Stimulated activated CD8-positive, alpha-beta memory T cell treated with anti-CD3 and anti-CD28 coated beads, Interleukin-12 subunit alpha, Interleukin-12 subunit beta, amount 100 ng/mL, for 1 hour (primary cell): ENCODE measurements at regions not wholly inside any gene's neighbourhood (a gene's known extent, or its start where the extent isn't known, plus 50 kb on each side); places are given as distances from the start of the nearest gene placed in this dataset.
"Not testable (repeated sequence)": the region's sequence is repeated elsewhere in the genome, so short reads cannot be mapped to it uniquely, and the experiment has no call there.

ENCODE experiments used
- DNase-seq: peaks from one replicate; pipeline ENCODE4 v3.0.0-alpha.2; 2020; ENCODE audit warnings: low read depth

- DNase-seq = no peak
These were observed 376.7 kb downstream of the GLRX3 start for GRCh38 chr10:130512936-130513335.

GRCh38 chr10:130513686-130514476, 377.7 kb downstream of the GLRX3 start:
- no peak for DNase-seq

GRCh38 chr10:130515670-130516069, 379.5 kb downstream of the GLRX3 start:
- no peak for DNase-seq

- no peak for DNase-seq
These were observed 380.0 kb downstream of the GLRX3 start for GRCh38 chr10:130516141-130516735.

GRCh38 chr10:130518921-130519320, 382.7 kb downstream of the GLRX3 start:
- not testable (repeated sequence) for DNase-seq

- DNase-seq = no peak
These were observed 383.6 kb downstream of the GLRX3 start for GRCh38 chr10:130519791-130520190.

GRCh38 chr10:130531312-130531711, 395.1 kb downstream of the GLRX3 start:
- no peak for DNase-seq

GRCh38 chr10:130541090-130541489, 404.9 kb downstream of the GLRX3 start:
- DNase-seq = no peak

- DNase-seq = no peak
These were observed 406.6 kb downstream of the GLRX3 start for GRCh38 chr10:130542761-130543160.

- DNase-seq = no peak
These were observed 407.6 kb downstream of the GLRX3 start for GRCh38 chr10:130543794-130544193.

- no peak for DNase-seq
These were observed 408.9 kb downstream of the GLRX3 start for GRCh38 chr10:130545122-130545521.

- DNase-seq = no peak
These were observed 409.5 kb downstream of the GLRX3 start for GRCh38 chr10:130545697-130546096.

- DNase-seq = no peak
These were observed 410.6 kb downstream of the GLRX3 start for GRCh38 chr10:130546841-130547240.

GRCh38 chr10:130547368-130547767, 411.2 kb downstream of the GLRX3 start:
- no peak for DNase-seq

GRCh38 chr10:130550952-130551674, 414.9 kb downstream of the GLRX3 start:
- no peak for DNase-seq

- DNase-seq = no peak
These were observed 415.5 kb downstream of the GLRX3 start for GRCh38 chr10:130551676-130552075.

- no peak for DNase-seq
These were observed 417.6 kb downstream of the GLRX3 start for GRCh38 chr10:130553826-130554225.

GRCh38 chr10:130554701-130555410, 418.7 kb downstream of the GLRX3 start:
- DNase-seq = no peak

- DNase-seq = no peak
These were observed 419.2 kb downstream of the GLRX3 start for GRCh38 chr10:130555411-130555750.

GRCh38 chr10:130557181-130557845, 421.1 kb downstream of the GLRX3 start:
- DNase-seq = no peak

- DNase-seq = no peak
These were observed 422.8 kb downstream of the GLRX3 start for GRCh38 chr10:130558746-130559546.
